ENCODE measurements at regions not wholly inside any gene's neighbourhood (a gene's known extent, or its start where the extent isn't known, plus 50 kb on each side); places are given as distances from the start of the nearest gene placed in this dataset.

DNA sequence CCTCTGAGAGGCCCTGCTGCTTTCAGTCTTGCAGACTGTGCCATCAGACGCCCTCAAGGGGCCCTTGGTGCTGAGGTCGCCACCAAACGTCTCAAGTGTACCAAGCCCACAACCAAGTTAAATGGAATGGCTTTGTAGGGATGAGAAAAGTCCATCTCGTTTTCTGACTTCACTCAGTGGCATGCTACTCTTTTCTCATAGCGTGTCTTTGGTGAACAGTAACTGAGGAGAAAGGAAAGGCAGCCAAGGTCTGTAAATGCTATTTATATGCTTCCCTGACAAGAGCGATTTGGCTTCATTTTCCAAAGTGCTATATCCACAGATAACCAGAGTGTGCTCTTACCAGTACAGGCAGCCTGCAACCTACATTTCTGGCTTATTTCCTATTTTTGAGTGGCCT, 123.0 kb downstream of the MTX2 start:
- no peaks in the 10 kb centered on the region for H3K36me3 ChIP-seq (ENCODE audit: low read depth)
- no TSS peak for BruUV-seq (replicated peaks)
- H3K4me3 ChIP-seq, result no peak overlapping the region
- no peak overlapping the region for H2AFZ ChIP-seq
- no peaks in the 10 kb centered on the region for H3K79me2 ChIP-seq (ENCODE audit: low read depth)
- ChIA-PET POLR2A (ENCODE audit: unreplicated experiment) (no interaction called here), CTCF (no interaction called here)
- no peaks in the 10 kb centered on the region for H4K20me1 ChIP-seq (ENCODE audit: insufficient read depth)
- no peaks in the 10 kb centered on the region for H3K9me3 ChIP-seq (ENCODE audit: insufficient read depth, low read depth)
- H3K9me2 ChIP-seq (ENCODE audit: insufficient read depth), result 0 out of 2 replicates have a peak, but pooled peaks cover 4% of the 10 kb centered on the region
- DNase-seq, result peak in 1 of 2 experiments; percentile 20
- intact Hi-C loops (cut with micrococcal nuclease; ENCODE audit: unreplicated experiment), result no loop called here
- no peaks in the 10 kb centered on the region for H3F3A ChIP-seq (ENCODE audit: insufficient read depth, low read depth)
- no peak overlapping the region for H3K4me2 ChIP-seq
- no peak overlapping the region for H3K27ac ChIP-seq
- no peaks in the 10 kb centered on the region for H3K4me1 ChIP-seq (replicated peaks; ENCODE audit: insufficient read depth)
- TF ChIP-seq, protein P1, sequence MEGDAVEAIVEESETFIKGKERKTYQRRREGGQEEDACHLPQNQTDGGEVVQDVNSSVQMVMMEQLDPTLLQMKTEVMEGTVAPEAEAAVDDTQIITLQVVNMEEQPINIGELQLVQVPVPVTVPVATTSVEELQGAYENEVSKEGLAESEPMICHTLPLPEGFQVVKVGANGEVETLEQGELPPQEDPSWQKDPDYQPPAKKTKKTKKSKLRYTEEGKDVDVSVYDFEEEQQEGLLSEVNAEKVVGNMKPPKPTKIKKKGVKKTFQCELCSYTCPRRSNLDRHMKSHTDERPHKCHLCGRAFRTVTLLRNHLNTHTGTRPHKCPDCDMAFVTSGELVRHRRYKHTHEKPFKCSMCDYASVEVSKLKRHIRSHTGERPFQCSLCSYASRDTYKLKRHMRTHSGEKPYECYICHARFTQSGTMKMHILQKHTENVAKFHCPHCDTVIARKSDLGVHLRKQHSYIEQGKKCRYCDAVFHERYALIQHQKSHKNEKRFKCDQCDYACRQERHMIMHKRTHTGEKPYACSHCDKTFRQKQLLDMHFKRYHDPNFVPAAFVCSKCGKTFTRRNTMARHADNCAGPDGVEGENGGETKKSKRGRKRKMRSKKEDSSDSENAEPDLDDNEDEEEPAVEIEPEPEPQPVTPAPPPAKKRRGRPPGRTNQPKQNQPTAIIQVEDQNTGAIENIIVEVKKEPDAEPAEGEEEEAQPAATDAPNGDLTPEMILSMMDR (conservative IDR thresholded peaks at IDR 0.05), result no peak
- TF ChIP-seq EZH2 (IDR thresholded peaks at IDR 0.05; ENCODE audit: low read depth), result no peak
- H3K27me3 ChIP-seq (ENCODE audit: insufficient read depth, low read depth), result no peaks in the 10 kb centered on the region

DNA sequence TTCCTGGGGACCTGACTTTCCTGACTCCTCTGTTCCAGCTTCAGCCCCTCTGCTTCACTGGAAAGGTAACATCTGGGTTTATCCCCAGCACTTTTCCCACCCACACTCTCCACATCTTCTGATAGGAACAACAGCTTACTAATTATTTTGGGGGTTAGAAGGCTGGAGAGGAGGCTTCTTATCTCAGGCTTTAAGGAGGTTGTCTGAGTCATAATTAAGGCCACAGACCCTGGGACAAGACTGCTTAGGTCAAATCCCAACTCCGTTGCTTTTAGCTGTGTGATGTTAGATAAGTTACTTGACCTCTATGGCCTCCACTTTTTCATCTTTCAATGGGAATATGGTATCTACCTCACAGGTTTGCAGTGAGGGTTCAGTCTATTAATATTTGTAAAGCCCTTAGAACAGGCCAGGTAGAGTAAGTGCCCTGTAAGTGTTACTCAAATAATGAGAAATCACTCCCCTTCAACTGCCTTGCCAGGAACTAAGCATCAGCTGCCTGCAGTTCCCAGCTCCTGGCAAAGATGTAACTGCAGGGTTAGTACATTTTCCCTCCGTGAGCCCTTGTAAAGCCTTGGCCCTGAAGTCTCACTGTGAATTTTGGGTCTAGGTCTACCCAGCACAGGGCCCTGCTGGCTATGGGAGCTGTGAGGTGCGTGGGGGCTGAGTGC, 123.6 kb downstream of the MTX2 start:
- Histone ChIP-seq H3K27ac (no peak overlapping the region), H3K27me3 (ENCODE audit: insufficient read depth, low read depth) (no peaks in the 10 kb centered on the region), H3K4me2 (no peak overlapping the region), H3K4me1 (replicated peaks; ENCODE audit: insufficient read depth) (no peaks in the 10 kb centered on the region), H3K36me3 (ENCODE audit: low read depth) (no peaks in the 10 kb centered on the region), H4K20me1 (ENCODE audit: insufficient read depth) (no peaks in the 10 kb centered on the region), H3K9me3 (ENCODE audit: insufficient read depth, low read depth) (no peaks in the 10 kb centered on the region), H3K4me3 (no peak overlapping the region), H2AFZ (no peak overlapping the region), H3F3A (ENCODE audit: insufficient read depth, low read depth) (no peaks in the 10 kb centered on the region), H3K9me2 (ENCODE audit: insufficient read depth) (0 out of 2 replicates have a peak, but pooled peaks cover 4% of the 10 kb centered on the region), H3K79me2 (ENCODE audit: low read depth) (no peaks in the 10 kb centered on the region)
- no TSS peak for BruUV-seq (replicated peaks)
- no peak for DNase-seq
- intact Hi-C loops (cut with micrococcal nuclease; ENCODE audit: unreplicated experiment), result no loop called here
- ChIA-PET POLR2A (ENCODE audit: unreplicated experiment) (interaction anchor here (0.5 kb wide), 1 partner anchor 210 kb away, joined by 5 read pairs; no protein-coding TSS in a partner anchor), CTCF (no interaction called here)
- TF ChIP-seq, protein P1 (conservative IDR thresholded peaks at IDR 0.05), result no peak
- no peak for TF ChIP-seq EZH2 (IDR thresholded peaks at IDR 0.05; ENCODE audit: low read depth)

DNA sequence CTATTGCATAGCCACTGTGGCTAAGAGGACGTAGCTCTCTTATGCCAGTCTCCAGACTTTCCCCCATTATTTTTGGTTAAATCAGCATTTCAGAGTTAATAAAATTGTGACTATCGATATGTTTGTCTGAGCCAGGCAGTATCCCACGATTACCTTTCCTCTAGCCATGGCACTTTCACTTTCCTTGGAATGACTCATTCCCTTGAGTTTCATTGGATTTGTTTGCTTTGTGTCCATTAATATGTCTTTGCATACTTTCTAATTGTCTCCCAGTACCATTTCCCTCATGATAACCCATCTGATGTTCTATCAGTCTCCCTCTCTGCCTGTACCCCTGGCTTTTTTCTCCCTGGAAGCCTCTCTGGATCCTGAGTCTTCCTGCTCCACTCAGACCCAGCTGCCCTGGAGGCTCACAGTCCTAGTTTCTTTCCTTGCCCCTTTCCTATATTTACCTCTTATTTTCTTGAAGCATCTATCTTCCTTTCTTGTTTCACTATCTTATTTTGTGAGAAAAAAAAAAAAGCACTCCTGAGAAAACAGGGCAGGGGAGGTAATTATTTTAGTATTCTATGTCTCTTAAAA, 126.1 kb downstream of the MTX2 start:
- peak overlapping the region; percentile 12; the same call in 1 of the 2 replicates for H3K4me3 ChIP-seq
- H3K4me1 ChIP-seq (replicated peaks; ENCODE audit: insufficient read depth), result no peaks in the 10 kb centered on the region
- CTCF ChIA-PET, result no interaction called here
- TF ChIP-seq, protein P1 (conservative IDR thresholded peaks at IDR 0.05), result no peak
- no peak for TF ChIP-seq EZH2 (IDR thresholded peaks at IDR 0.05; ENCODE audit: low read depth)
- no peaks in the 10 kb centered on the region for H3K36me3 ChIP-seq (ENCODE audit: low read depth)
- H3K27ac ChIP-seq, result no peak overlapping the region
- DNase-seq, result peak in 1 of 2 experiments; percentile 32
- no TSS peak for BruUV-seq (replicated peaks)
- 0 out of 2 replicates have a peak, but pooled peaks cover 4% of the 10 kb centered on the region for H3K9me2 ChIP-seq (ENCODE audit: insufficient read depth)
- no peaks in the 10 kb centered on the region for H3F3A ChIP-seq (ENCODE audit: insufficient read depth, low read depth)
- H3K27me3 ChIP-seq (ENCODE audit: insufficient read depth, low read depth), result no peaks in the 10 kb centered on the region
- intact Hi-C loops (cut with micrococcal nuclease; ENCODE audit: unreplicated experiment), result no loop called here
- POLR2A ChIA-PET (ENCODE audit: unreplicated experiment), result no interaction called here
- no peaks in the 10 kb centered on the region for H4K20me1 ChIP-seq (ENCODE audit: insufficient read depth)
- H2AFZ ChIP-seq, result peak overlapping the region; percentile 7; the same call in 1 of the 2 replicates
- H3K9me3 ChIP-seq (ENCODE audit: insufficient read depth, low read depth), result no peaks in the 10 kb centered on the region
- no peaks in the 10 kb centered on the region for H3K79me2 ChIP-seq (ENCODE audit: low read depth)
- peak overlapping the region; percentile 49 for H3K4me2 ChIP-seq

All from PC-9 (cell line).